Right lobe of liver (tissue), 4 donors: ENCODE measurements at regions not wholly inside any gene's neighbourhood (a gene's known extent, or its start where the extent isn't known, plus 50 kb on each side); places are given as distances from the start of the nearest gene placed in this dataset.

Experiments
- POLR2A ChIP-seq: fragments of 450-650 bp; IDR thresholded peaks from one replicate; pipeline ENCODE4 v1.6.1; 2017; ENCODE audit warnings: antibody characterized with exemption, mild to moderate bottlenecking
- TF ChIP-seq, protein P1 (sequence below), 4 donors: fragments of 200-600 bp in 3 of 4; fragments of 450-650 bp in 1 of 4; IDR thresholded peaks; one replicate each; pipeline versions ENCODE4 v1.5.1 to v1.8.0; 2016 to 2022; ENCODE audit warnings: antibody characterized with exemption in 4 of 4, mild to moderate bottlenecking in 2 of 4
- donor health status: DM: no; HTN: no; CAD: no.
- donor health status: DM: no; HTN: no; CAD: no.
- donor health status: DM: no; HTN: yes; CAD: no.

GRCh38 chr12:19771858-19772257 lies 332.6 kb downstream of the AEBP2 start:
- TF ChIP-seq, protein P1, sequence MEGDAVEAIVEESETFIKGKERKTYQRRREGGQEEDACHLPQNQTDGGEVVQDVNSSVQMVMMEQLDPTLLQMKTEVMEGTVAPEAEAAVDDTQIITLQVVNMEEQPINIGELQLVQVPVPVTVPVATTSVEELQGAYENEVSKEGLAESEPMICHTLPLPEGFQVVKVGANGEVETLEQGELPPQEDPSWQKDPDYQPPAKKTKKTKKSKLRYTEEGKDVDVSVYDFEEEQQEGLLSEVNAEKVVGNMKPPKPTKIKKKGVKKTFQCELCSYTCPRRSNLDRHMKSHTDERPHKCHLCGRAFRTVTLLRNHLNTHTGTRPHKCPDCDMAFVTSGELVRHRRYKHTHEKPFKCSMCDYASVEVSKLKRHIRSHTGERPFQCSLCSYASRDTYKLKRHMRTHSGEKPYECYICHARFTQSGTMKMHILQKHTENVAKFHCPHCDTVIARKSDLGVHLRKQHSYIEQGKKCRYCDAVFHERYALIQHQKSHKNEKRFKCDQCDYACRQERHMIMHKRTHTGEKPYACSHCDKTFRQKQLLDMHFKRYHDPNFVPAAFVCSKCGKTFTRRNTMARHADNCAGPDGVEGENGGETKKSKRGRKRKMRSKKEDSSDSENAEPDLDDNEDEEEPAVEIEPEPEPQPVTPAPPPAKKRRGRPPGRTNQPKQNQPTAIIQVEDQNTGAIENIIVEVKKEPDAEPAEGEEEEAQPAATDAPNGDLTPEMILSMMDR (IDR thresholded peaks at IDR 0.05), result no peak
- no peak for TF ChIP-seq POLR2A
